ENCODE measurements at regions not wholly inside any gene's neighbourhood (a gene's known extent, or its start where the extent isn't known, plus 50 kb on each side); places are given as distances from the start of the nearest gene placed in this dataset.
"Not testable (repeated sequence)": the region's sequence is repeated elsewhere in the genome, so short reads cannot be mapped to it uniquely, and the experiment has no call there.

GRCh38 chr2:111532682-111533556 lies 351.1 kb downstream of the ANAPC1 start:
- not testable (repeated sequence) for DNase-seq (ENCODE audit: low read depth in 2 of 2)

- not testable (repeated sequence) for DNase-seq (ENCODE audit: low read depth in 2 of 2)
Measured at GRCh38 chr2:111533557-111534247, 350.3 kb downstream of the ANAPC1 start.

GRCh38 chr2:111534910-111535352 lies 349.1 kb downstream of the ANAPC1 start:
- DNase-seq (ENCODE audit: low read depth in 2 of 2): no peak

- no peak for DNase-seq (ENCODE audit: low read depth in 2 of 2)
Measured at GRCh38 chr2:111535404-111535803, 348.6 kb downstream of the ANAPC1 start.

GRCh38 chr2:111537078-111537655 lies 346.8 kb downstream of the ANAPC1 start:
- DNase-seq (ENCODE audit: low read depth in 2 of 2): no peak

GRCh38 chr2:111539991-111540390 lies 344.0 kb downstream of the ANAPC1 start:
- not testable (repeated sequence) for DNase-seq (ENCODE audit: low read depth in 2 of 2)

GRCh38 chr2:111542120-111542774 lies 341.7 kb downstream of the ANAPC1 start:
- DNase-seq (ENCODE audit: low read depth in 2 of 2): not testable (repeated sequence)

- not testable (repeated sequence) for DNase-seq (ENCODE audit: low read depth in 2 of 2)
Measured at GRCh38 chr2:111544006-111544405, 340.0 kb downstream of the ANAPC1 start.

- DNase-seq (ENCODE audit: low read depth in 2 of 2): not testable (repeated sequence)
Measured at GRCh38 chr2:111545723-111546431, 338.1 kb downstream of the ANAPC1 start.

- DNase-seq (ENCODE audit: low read depth in 2 of 2): not testable (repeated sequence)
Measured at GRCh38 chr2:111546578-111546977, 337.4 kb downstream of the ANAPC1 start.

GRCh38 chr2:111549174-111549573 lies 334.8 kb downstream of the ANAPC1 start:
- DNase-seq (ENCODE audit: low read depth in 2 of 2): not testable (repeated sequence)

- DNase-seq (ENCODE audit: low read depth in 2 of 2): not testable (repeated sequence)
Measured at GRCh38 chr2:111551428-111551827, 332.6 kb downstream of the ANAPC1 start.

- not testable (repeated sequence) for DNase-seq (ENCODE audit: low read depth in 2 of 2)
Measured at GRCh38 chr2:111552625-111553024, 331.4 kb downstream of the ANAPC1 start.

- not testable (repeated sequence) for DNase-seq (ENCODE audit: low read depth in 2 of 2)
Measured at GRCh38 chr2:111559301-111559700, 324.7 kb downstream of the ANAPC1 start.

- DNase-seq (ENCODE audit: low read depth in 2 of 2): not testable (repeated sequence)
Measured at GRCh38 chr2:111559814-111560213, 324.2 kb downstream of the ANAPC1 start.

- DNase-seq (ENCODE audit: low read depth in 2 of 2): not testable (repeated sequence)
Measured at GRCh38 chr2:111566068-111566467, 317.9 kb downstream of the ANAPC1 start.

- DNase-seq (ENCODE audit: low read depth in 2 of 2): not testable (repeated sequence)
Measured at GRCh38 chr2:111567233-111567632, 316.8 kb downstream of the ANAPC1 start.

GRCh38 chr2:111569356-111570199 lies 314.4 kb downstream of the ANAPC1 start:
- not testable (repeated sequence) for DNase-seq (ENCODE audit: low read depth in 2 of 2)

- not testable (repeated sequence) for DNase-seq (ENCODE audit: low read depth in 2 of 2)
Measured at GRCh38 chr2:111570300-111571114, 313.5 kb downstream of the ANAPC1 start.
